ENCODE measurements at regions not wholly inside any gene's neighbourhood (a gene's known extent, or its start where the extent isn't known, plus 50 kb on each side); places are given as distances from the start of the nearest gene placed in this dataset.

GRCh38 chr4:32589853-32590252 is 1869.7 kb downstream of the PCDH7 start:
- Mint-ChIP-seq H3K4me1 (no peaks in the 10 kb centered on the region), H3K9me3 (no peaks in the 10 kb centered on the region), H3K36me3 (ENCODE audit: low read depth) (no peaks in the 10 kb centered on the region), H3K4me3 (no peak overlapping the region), H3K27ac (no peak overlapping the region), H3K27me3 (ENCODE audit: low read depth) (no peaks in the 10 kb centered on the region)
- TF ChIP-seq CTCF (IDR thresholded peaks at IDR 0.05; ENCODE audit: unreplicated experiment in 3 of 3) = no peak

- Mint-ChIP-seq H3K4me3 (no peak overlapping the region), H3K36me3 (ENCODE audit: low read depth) (no peaks in the 10 kb centered on the region), H3K27me3 (ENCODE audit: low read depth) (no peaks in the 10 kb centered on the region), H3K27ac (no peak overlapping the region), H3K4me1 (peaks cover 6% of the 10 kb centered on the region), H3K9me3 (no peaks in the 10 kb centered on the region)
- TF ChIP-seq CTCF (IDR thresholded peaks at IDR 0.05; ENCODE audit: unreplicated experiment in 3 of 3) = no peak
These were observed 1877.2 kb downstream of the PCDH7 start for GRCh38 chr4:32597354-32597753.

- Mint-ChIP-seq H3K9me3 (peaks cover 13% of the 10 kb centered on the region), H3K27ac (peak overlapping the region in 1 of 3 experiments; percentile 73), H3K27me3 (ENCODE audit: low read depth) (peaks cover 6% of the 10 kb centered on the region), H3K4me1 (peaks cover 6% of the 10 kb centered on the region), H3K36me3 (ENCODE audit: low read depth) (no peaks in the 10 kb centered on the region), H3K4me3 (no peak overlapping the region)
- no peak for TF ChIP-seq CTCF (IDR thresholded peaks at IDR 0.05; ENCODE audit: unreplicated experiment in 3 of 3)
These were observed 1881.7 kb downstream of the PCDH7 start for GRCh38 chr4:32601848-32602247.

- no peaks in the 10 kb centered on the region for H3K4me1 Mint-ChIP-seq
- no peak overlapping the region for H3K4me3 Mint-ChIP-seq
- no peak overlapping the region for H3K27ac Mint-ChIP-seq
- TF ChIP-seq CTCF (IDR thresholded peaks at IDR 0.05; ENCODE audit: unreplicated experiment in 3 of 3) = no peak
- H3K27me3 Mint-ChIP-seq (ENCODE audit: low read depth) = peaks cover 6% of the 10 kb centered on the region
- peaks cover 5% of the 10 kb centered on the region for H3K36me3 Mint-ChIP-seq (ENCODE audit: low read depth)
- H3K9me3 Mint-ChIP-seq = peaks cover 34% of the 10 kb centered on the region
These were observed 1887.8 kb downstream of the PCDH7 start for GRCh38 chr4:32607978-32608377.

- Mint-ChIP-seq H3K9me3 (peaks cover 12% of the 10 kb centered on the region), H3K27me3 (ENCODE audit: low read depth) (no peaks in the 10 kb centered on the region), H3K4me1 (no peaks in the 10 kb centered on the region), H3K36me3 (ENCODE audit: low read depth) (no peaks in the 10 kb centered on the region), H3K27ac (no peak overlapping the region), H3K4me3 (no peak overlapping the region)
- no peak for TF ChIP-seq CTCF (IDR thresholded peaks at IDR 0.05; ENCODE audit: unreplicated experiment in 3 of 3)
These were observed 1904.9 kb downstream of the PCDH7 start for GRCh38 chr4:32624943-32625603.

- H3K4me1 Mint-ChIP-seq = no peaks in the 10 kb centered on the region
- H3K4me3 Mint-ChIP-seq = no peak overlapping the region
- no peak overlapping the region for H3K27ac Mint-ChIP-seq
- H3K9me3 Mint-ChIP-seq = peaks cover 15% of the 10 kb centered on the region
- H3K27me3 Mint-ChIP-seq (ENCODE audit: low read depth) = no peaks in the 10 kb centered on the region
- H3K36me3 Mint-ChIP-seq (ENCODE audit: low read depth) = no peaks in the 10 kb centered on the region
- no peak for TF ChIP-seq CTCF (IDR thresholded peaks at IDR 0.05; ENCODE audit: unreplicated experiment in 3 of 3)
These were observed 1905.6 kb downstream of the PCDH7 start for GRCh38 chr4:32625687-32626337.

All from nephron (organoid).